Activated CD4-positive, alpha-beta T cell treated with anti-CD3 and anti-CD28 coated beads for 1 hour (primary cell): ENCODE measurements at regions not wholly inside any gene's neighbourhood (a gene's known extent, or its start where the extent isn't known, plus 50 kb on each side); places are given as distances from the start of the nearest gene placed in this dataset.

Experiments used
- DNase-seq: peaks from one replicate; pipeline ENCODE4 v3.0.0-alpha.2; 2020

- DNase-seq, result no peak
Measured at GRCh38 chr6:41451515-41452163, 94.5 kb upstream of the FOXP4 start.

- no peak for DNase-seq
Measured at GRCh38 chr6:41452763-41453162, 93.4 kb upstream of the FOXP4 start.

- no peak for DNase-seq
Measured at GRCh38 chr6:41453244-41453643, 92.9 kb upstream of the FOXP4 start.

GRCh38 chr6:41454189-41454789 lies 91.9 kb upstream of the FOXP4 start:
- DNase-seq, result no peak

- no peak for DNase-seq
Measured at GRCh38 chr6:41455410-41455809, 90.8 kb upstream of the FOXP4 start.

GRCh38 chr6:41455818-41456217 lies 90.4 kb upstream of the FOXP4 start:
- no peak for DNase-seq

- DNase-seq, result no peak
Measured at GRCh38 chr6:41457303-41457670, 88.9 kb upstream of the FOXP4 start.

GRCh38 chr6:41459738-41460137 lies 86.4 kb upstream of the FOXP4 start:
- no peak for DNase-seq

GRCh38 chr6:41460742-41461336 lies 85.3 kb upstream of the FOXP4 start:
- no peak for DNase-seq

GRCh38 chr6:41462033-41462432 lies 84.1 kb upstream of the FOXP4 start:
- no peak for DNase-seq

- no peak for DNase-seq
Measured at GRCh38 chr6:41463062-41463930, 82.9 kb upstream of the FOXP4 start.

- no peak for DNase-seq
Measured at GRCh38 chr6:41464019-41464418, 82.2 kb upstream of the FOXP4 start.

- no peak for DNase-seq
Measured at GRCh38 chr6:41464481-41464880, 81.7 kb upstream of the FOXP4 start.

GRCh38 chr6:41466437-41466990 lies 79.7 kb upstream of the FOXP4 start:
- DNase-seq, result no peak

- DNase-seq, result no peak
Measured at GRCh38 chr6:41467061-41467460, 79.1 kb upstream of the FOXP4 start.

GRCh38 chr6:41467627-41468404 lies 78.4 kb upstream of the FOXP4 start:
- DNase-seq, result no peak

- no peak for DNase-seq
Measured at GRCh38 chr6:41469156-41470028, 76.8 kb upstream of the FOXP4 start.

- DNase-seq, result no peak
Measured at GRCh38 chr6:41470029-41470330, 76.2 kb upstream of the FOXP4 start.

- DNase-seq, result no peak
Measured at GRCh38 chr6:41470331-41471063, 75.7 kb upstream of the FOXP4 start.

- no peak for DNase-seq
Measured at GRCh38 chr6:41471064-41471895, 74.9 kb upstream of the FOXP4 start.
